Skin of body (tissue), 1 donor: ENCODE measurements at regions not wholly inside any gene's neighbourhood (a gene's known extent, or its start where the extent isn't known, plus 50 kb on each side); places are given as distances from the start of the nearest gene placed in this dataset.

Experiments
- DNase-seq: peaks from one replicate; lab custom pipeline; 2025; lab: John Stamatoyannopoulos, UW

DNA sequence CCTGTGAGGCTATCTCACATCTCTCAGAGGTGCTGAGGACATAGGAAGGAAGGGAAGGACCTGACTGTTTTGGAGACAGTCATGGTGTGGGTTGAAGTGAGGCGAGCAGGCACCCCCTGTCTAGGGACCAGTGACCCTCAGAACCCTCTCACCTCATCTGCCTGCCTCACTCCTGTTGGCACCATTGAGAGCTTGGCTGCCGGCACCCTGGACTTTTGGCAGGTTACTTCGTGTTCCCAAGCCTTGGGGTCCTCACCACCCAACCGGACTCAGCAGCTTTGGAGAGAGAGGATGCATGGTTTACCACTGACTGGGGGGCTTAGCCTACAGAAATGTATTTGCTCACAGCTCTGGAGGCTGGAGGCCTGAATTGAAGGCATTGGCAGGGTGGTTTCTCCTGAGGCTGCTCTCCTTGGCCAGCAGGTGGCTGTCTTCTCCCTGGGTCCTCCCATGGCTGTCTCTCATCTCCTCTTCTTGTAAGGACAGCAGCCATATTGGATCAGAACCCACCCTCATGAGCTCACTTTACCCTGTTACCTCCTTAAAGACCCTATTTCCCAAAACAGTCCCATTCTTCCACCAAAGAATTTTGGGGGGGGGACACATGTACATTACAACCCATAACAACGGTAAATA lies 142.0 kb downstream of the TSN start:
- no peak for DNase-seq

DNA sequence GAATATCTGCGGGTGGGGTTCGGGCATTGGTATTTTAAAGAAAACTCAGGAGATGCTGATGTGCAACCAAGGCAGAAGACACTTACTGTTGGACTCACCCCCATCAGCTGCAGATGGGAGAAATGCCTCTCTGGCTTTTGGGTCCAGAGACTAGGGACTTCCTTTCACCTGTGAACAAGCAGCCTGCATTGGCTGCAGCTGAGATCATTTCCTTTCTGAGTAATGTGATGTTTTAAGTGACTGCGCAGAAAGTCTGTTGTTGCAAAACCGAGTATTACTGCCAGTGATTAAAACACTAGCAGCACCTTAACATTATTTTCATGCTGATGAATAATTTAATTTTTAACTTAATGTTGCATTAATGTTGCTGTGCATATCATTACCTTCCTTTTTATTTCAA lies 143.0 kb downstream of the TSN start:
- no peak for DNase-seq

- no peak for DNase-seq
Observed at GRCh38 chr2:121900391-121900790, 144.9 kb downstream of the TSN start.

DNA sequence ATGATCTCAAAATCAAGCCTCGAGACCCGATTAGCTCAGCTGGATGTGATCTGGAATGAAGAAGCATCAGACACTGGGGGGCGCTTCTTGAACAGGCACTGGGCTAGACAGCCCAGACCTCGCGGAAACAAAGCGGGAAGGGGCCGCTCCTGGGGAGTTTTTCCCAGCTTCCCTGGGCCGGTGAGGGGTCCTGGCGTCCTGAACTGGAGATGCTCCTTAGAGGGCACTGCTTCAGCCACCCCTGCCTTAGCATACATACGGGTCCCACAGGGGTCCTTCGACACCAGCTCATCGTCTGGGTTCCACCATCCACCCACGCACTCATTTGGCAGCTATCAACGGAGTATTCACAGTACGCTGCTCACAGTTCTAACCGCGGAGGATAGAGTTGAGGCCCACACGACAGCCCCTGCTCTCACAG lies 146.7 kb downstream of the TSN start:
- no peak for DNase-seq

- no peak for DNase-seq
Observed at GRCh38 chr2:121902616-121903015, 147.2 kb downstream of the TSN start.

GRCh38 chr2:121903037-121903689 lies 147.7 kb downstream of the TSN start:
- no peak for DNase-seq

- DNase-seq: no peak
Observed at GRCh38 chr2:121904656-121905055, 149.2 kb downstream of the TSN start.

- DNase-seq: no peak
Observed at GRCh38 chr2:121905201-121905600, 149.8 kb downstream of the TSN start.

- no peak for DNase-seq
Observed at GRCh38 chr2:121906170-121906569, 150.7 kb downstream of the TSN start.

GRCh38 chr2:121907928-121908327 lies 152.5 kb downstream of the TSN start:
- DNase-seq: no peak

DNA sequence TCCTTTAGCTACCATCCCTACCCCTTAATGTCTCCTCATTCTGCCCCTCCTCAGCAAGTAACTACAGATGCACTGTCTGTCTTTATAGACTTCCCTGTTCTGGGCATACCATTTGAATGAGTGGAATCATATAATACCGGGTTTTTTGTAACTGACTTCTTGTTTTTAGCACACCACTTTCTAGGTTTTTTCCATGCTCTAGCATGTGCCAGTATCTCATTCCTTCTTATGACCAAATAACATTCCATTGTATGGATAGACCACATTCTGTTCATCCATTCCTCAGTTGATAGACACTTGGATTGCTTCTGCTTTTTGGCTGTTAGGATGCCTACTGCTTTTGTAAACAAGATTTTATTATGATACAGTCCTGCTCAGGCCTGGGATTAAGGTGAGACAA lies 154.7 kb downstream of the TSN start:
- no peak for DNase-seq

DNA sequence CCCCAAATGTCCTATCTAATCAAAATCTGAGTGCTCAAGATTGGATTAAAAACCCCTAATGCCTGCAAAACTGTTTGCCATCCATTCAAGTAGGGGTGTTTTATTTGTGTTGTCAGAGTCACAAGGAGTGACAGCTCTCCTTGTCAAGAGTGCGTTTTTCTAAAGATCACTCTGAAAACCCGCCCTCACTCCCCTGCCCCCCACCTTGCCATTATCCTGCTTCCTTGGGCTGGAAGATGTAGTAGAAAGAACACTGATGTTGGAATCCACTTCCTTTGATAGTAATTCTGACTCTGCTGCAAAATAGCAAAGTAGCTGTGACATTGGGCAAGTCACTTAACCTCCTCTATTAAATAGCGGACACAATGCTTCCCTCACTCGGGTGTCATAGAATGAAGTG lies 155.6 kb downstream of the TSN start:
- no peak for DNase-seq

GRCh38 chr2:121917143-121917542 lies 161.7 kb downstream of the TSN start:
- no peak for DNase-seq

GRCh38 chr2:121918231-121918630 lies 162.8 kb downstream of the TSN start:
- no peak for DNase-seq

- no peak for DNase-seq
Observed at GRCh38 chr2:121919803-121920202, 164.4 kb downstream of the TSN start.

- no peak for DNase-seq
Observed at GRCh38 chr2:121925466-121925865, 170.0 kb downstream of the TSN start.

DNA sequence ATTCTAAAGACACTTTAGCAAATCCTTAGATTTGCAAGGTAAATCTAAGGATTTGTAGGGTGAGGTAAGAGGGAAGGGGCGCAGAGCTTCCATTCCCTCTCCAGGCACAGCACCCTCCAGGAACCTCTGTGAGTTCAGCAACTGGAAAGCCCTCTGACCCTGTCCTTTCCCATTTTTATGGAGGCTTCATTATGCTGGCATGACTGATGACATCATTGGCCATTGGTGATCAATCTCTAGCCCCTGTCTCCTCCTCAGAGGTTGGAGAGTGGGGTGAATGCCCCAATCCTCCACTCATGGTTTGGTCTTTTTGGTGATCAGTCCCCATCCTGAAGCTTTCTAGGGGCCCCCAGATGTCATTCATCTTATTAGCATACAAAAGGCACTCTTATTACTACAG lies 187.8 kb downstream of the TSN start:
- DNase-seq: no peak

DNA sequence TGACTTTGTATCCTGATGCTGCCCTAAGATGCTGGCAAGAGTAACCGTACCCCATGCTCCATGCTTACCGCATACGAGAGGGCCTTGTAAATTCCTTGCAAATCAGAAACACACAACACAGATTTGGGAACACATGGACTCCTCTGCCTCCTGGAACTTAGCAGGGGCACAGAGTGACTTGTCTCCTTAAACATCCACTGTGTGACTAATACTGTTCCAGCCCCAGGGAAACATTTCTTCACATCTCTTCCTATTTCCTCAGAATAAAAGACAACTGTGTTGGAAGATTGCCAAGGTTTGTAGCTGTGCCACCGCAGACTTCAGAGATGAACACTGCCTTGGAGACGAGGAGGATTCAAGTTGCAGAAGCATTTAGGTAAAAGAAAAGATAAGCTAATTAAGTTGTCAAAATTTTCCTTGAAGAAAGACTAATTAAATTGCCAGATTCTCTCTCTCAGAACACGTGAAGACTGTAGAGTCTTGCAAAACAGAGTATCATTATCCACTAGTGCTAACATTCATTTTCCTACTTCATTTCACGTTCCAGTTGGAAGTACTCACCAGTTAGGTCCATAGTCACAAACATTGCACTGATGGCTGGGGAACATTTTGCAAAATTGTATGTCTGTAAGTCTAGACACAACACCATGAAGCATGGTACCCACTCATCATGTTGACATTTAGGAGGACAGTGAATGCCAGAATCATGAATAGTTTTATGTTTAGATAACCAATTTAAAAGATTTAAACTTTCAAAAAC lies 188.8 kb downstream of the TSN start:
- DNase-seq: peak; percentile 83

GRCh38 chr2:121947674-121948073 lies 192.2 kb downstream of the TSN start:
- DNase-seq: no peak

DNA sequence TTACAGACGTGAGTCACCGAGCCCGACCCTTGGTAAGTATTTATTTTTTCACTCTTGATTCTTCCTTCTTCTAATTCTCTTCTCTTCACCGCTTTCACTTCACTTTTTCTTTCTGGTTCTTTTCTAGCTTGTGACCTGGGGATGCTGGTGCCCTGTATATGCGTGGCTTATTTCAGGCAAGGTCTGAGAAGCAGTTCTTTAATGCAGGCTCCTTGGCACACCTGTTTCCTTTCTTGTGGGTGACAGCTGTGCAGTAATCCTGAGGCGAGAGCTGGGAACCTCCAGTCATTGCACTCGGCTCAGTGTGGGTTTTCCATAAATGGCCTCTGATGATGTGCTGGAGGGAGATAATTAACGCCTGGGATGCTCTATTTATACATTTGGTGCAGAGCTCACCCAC lies 193.8 kb downstream of the TSN start:
- no peak for DNase-seq

DNA sequence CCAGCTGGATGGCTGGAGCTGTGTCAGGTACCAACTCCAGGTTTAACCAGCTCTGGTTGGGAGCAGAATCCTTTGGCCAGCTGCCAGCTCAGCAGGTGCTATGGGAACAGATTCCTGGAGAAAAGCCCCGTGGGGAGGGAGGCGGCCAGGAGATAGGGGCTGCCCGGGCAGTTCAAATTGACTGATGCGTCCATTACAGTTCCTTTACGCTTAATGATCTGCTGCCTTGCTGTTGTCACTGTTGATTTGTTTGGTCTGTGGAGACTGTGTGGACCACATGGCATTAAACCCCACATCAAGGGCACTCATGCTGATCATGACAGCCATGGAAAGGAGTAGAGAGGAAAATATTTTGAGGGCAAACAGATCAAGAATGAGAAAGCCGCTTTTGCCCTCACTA lies 200.0 kb downstream of the TSN start:
- no peak for DNase-seq

GRCh38 chr2:121955872-121956271 lies 200.4 kb downstream of the TSN start:
- DNase-seq: no peak

DNA sequence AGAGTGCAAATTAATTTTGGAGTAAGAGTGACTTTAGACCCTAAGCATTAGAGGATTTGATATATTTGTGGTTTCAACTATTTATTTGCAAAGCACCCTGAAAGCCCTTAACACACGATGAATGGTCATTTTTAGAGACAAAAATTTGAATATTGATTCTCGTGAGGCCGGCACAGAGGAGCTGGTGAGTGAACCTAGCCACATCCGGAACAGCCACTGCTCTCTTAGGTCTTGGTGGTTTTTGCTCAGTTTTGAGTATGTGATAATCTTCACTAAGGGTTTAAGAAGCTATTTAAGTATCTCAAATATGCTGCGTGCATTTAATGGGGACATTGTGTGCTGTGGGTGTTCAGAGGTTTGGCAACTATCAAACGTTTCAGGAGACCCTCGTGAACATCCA lies 204.8 kb downstream of the TSN start:
- no peak for DNase-seq
